ENCODE measurements at regions not wholly inside any gene's neighbourhood (a gene's known extent, or its start where the extent isn't known, plus 50 kb on each side); places are given as distances from the start of the nearest gene placed in this dataset.

DNA sequence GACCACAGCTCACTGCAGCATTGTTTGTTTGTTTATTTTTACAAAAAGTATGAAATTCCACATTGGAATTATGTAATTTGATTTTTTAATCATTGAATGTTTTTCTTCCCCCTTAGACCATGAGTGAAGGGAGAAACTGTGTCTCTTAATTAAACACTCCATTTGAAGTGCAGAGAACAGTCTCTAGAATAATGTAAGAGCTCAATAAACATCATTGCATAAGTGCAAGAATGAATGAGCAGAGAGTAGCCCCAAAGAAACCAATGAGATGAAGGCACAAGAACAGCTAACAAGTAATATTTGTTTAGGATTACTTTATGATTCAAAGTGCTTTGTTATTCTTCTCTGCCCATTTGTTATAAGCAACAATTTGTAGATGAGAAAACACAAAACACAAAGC is 921.3 kb upstream of the LCORL start:
- DNase-seq (ENCODE audit: low spot score), result no peak

DNA sequence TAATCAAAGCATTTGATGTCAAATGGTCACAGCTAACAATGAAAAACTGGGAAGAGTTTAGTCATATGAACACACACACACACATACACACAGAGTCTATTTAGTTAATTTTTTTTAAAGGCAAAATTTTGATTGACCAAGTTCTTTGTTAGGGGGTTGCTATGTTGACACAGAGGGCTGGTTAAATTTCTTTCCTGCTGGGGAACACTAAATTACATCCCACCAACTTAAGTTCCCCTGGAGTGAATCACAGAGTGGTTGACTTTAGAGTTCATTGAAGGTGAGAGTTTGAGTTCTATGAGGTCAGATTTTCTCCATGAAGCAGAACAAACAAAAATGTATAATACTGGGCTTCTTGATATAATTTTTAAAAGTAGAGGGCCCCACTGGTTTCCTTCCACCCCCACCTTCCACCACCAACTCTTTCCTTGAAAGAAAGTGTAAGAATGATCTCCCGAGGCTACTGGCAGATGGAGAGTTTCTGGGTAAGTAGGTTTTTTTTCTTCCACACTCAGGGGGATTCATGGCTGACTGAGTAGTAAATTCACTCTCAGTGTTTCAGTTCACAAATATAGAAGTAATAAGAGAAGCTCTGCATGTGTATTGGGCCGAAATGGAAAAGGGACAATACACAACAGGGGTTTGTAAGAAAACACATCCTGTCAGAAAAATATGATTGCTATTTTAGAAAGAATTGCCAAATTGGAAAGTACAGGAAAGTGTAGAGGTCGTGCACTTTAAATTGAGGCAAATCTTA is 917.0 kb upstream of the LCORL start:
- no peak for DNase-seq (ENCODE audit: low spot score)

DNA sequence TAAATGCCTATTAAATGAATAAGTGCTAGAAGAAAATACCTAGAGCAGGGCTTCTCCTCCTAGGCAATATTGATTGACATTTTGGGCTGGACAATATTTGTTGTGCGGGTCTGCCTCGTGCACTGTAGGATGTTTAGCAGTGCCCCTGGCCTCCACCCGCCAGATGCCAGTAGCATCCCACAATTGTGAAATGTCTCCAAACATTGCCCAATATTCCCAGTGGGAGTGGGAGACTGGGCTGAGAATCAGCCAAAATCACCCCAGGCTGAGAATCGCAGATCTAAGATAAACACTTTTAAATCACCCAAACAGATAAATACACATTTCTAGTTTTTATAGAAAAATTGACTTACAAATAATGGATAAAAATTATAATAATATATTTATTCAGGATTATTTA is 916.2 kb upstream of the LCORL start:
- no peak for DNase-seq (ENCODE audit: low spot score)

DNA sequence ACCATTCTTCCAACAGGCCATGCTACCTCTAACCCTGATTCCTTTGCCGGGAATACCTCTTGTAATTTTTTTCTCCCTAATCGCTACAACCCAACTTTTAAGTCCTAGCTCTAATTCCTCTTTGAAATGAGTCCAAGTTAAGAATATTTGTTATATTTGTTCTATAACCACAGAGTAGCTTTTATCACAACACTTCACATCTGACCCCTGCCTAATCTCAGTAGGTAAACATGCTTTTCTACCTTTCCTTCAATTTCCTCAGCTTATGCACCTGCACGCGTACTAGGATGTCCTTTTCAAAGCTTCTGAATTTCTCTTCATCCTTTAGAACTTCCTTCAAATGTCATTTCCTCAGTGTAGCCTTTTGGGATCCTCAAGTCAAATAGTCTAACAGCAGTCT is 915.5 kb upstream of the LCORL start:
- no peak for DNase-seq (ENCODE audit: low spot score)

DNA sequence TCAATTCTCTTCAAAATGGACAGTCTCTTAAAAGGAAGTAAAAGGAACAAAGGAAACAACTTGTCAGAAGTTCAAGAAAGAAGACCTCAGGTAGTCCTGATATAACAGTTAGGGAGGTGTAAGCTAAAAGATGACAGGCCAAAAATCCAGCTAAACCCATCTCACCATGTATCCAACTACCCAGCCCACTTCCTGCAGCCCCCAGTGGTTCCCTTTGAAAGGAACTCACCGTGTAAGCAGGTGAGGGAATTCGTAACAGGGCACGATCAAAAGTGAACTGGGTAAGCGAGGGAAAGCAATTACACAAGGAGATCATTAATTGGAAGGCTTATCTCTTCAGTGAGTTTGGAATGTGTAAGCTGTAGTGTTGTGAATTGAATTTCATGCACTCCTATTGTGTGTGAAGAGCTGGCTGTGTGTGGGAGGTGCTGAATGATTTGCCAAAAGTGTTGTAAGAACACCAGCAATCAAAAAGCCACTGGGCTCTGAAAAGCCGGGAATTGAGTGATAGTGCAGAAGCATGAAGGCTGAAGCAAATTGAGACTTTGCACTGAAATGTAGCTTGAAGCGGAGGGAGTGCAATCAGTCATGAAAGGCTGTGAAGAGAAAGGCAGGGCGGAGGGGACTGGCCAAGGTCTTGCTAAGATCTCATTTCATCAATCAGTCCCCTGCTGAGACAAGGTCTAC is 914.2 kb upstream of the LCORL start:
- no peak for DNase-seq (ENCODE audit: low spot score)

DNA sequence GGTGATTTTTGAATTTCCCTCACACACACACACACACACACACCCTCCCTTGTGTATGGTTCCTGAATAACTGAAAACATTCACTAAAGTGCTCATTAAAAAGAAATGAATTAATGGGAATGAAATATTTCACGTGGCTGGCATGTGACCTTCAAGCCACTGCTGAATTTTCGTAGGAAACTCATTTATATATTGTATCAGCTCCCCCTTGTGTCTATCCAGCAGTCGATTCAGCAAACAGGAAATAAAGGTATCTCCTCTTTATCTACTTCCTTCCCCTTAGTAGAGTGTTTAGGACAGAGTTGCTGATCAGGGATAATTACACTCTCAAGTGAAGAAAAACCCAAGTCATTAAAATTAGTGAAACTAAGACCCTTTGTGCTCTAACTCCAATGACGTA is 912.6 kb upstream of the LCORL start:
- no peak for DNase-seq (ENCODE audit: low spot score)

DNA sequence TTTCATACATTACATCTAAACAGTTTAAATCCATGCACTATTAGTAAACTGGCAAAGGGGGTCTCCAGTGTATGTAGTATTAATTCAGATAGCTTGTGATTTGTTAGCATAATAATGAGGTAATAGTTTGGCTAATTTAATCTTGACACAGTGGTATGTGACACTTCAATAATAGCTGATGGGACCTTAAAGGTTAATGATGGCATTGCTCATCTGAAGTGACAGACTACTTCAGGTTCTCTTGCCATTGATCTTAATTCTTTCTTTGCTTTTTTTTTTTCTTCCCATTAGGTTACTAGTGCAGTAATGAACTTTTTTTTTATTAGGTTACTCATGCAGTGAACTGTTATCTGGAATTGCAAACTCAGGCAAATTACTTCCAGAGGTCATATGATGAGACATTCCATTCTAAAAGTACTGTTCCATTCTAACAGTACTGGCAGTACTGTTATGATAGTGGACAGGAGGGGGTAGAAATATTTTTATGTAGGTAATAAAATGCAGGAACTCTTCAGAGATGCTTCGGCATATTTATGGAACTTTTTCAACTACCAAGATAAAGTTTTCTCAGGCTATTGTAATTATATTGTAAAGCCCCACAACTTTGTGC is 911.3 kb upstream of the LCORL start:
- no peak for DNase-seq (ENCODE audit: low spot score)

DNA sequence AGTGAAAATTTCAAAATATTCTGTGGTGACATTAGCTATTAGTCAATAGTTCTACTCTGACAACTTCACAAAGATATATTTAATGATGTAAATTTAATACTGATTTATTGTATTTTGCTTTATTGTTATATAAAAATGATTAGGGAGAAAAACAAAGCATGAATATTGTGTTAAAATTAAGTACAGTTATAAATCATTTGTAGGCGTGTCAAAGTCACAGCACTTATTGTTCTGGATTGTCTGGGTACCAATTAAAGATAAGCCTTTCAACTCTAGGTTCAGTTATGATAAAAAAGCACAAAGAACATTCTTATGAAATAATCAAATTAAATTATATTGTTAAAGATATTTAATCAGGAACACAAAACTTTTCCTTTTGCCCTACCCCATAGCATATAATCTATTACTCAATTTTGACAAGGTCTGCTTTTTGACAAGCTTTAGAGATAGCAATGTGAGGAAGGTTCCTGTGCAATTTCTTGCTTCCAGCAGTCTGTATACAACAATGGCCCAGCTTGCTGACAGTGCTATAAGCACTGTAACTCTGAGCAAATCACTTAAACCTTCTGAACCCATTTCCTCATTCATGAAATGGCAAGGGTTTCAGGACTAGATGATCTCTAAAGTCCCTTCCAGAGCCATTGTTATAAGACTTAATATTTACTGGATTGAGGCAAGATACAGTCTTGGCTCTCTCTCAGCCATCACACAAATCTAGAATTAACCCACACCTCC is 910.3 kb upstream of the LCORL start:
- DNase-seq (ENCODE audit: low spot score), result no peak

DNA sequence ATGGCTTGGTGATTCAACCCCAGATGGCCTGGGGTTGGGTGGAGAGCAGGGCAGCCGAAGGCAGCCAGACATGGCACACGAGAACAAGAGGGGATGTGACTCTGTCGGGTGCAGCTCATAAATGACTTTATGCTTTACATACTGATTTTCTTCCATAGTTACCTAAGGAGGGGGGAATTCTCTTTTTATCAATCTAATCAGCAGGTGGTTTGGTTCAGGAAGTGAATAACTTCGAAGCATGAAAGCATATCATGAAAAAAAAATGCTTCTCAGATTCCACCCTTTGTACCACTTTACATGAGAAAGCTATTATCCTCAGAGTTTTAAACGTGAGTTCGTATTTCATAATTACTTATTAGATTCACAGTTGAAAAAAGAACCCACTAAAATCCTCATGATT is 908.9 kb upstream of the LCORL start:
- DNase-seq (ENCODE audit: low spot score), result no peak

DNA sequence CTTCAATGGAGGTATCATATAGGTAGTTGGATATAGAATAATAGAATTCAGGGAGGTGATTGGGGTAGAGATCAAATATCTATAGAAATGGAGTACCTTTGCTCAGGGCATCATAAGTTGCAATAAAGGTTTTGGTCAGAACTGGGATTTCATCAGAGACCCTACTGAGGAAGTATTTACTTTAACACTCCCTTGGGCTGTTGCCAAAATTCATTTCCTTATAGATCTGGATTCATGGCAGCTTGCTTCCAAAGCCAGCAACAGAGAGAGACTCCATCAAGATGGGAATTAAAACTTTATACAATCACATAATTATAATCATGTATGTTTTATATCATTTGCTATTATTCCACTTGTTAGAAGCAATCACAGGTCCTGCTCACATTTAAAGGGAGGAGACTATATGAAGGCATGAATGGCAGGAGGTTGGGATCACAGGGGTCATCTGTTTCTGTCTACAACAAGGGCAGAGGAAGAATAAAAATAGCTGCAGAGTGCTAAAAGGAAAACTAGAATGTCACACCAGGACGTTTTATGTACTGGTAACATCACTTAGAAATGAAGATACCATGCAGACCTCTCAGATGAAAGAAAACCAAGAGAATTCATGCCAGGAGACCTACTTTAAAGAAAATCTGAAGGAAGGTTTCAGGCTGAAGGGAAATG is 902.1 kb upstream of the LCORL start:
- no peak for DNase-seq (ENCODE audit: low spot score)

DNA sequence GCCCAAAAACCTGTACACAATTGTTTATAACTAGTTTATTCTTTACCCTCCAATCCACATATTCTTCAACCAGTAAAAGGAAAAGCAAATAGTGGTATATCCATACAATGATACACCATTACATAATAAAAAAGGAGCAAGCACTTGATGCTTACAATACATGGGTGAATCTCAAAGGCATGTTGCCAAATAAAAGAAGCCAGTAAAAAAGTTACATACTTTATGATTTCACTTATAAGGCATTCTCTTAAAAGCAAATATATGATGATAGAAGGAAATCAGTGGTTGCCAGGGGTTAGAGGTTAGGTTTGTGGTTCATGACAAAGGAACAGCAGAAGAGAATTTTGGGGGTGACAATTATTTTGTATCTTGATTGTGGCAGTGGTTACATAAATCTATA is 896.1 kb upstream of the LCORL start:
- no peak for DNase-seq (ENCODE audit: low spot score)

DNA sequence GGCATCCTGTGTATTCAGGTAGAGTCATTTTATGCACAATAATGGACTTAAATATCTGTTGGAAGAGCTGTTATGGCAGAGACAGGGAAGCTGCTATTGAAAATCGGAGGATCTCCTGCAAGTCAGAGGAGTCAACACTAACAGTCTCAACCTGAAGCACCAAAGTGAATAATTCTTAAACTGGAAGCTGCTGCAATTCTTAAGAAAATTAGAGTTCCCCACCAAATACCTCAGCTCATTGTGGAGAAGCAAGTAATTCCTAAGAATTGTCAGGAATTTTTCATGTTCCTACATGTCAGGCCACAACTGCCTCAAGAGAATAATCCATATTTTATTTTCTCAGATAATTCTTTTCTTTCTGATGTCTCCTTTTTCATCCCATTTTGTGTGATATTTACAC is 892.6 kb upstream of the LCORL start:
- no peak for DNase-seq (ENCODE audit: low spot score)

DNA sequence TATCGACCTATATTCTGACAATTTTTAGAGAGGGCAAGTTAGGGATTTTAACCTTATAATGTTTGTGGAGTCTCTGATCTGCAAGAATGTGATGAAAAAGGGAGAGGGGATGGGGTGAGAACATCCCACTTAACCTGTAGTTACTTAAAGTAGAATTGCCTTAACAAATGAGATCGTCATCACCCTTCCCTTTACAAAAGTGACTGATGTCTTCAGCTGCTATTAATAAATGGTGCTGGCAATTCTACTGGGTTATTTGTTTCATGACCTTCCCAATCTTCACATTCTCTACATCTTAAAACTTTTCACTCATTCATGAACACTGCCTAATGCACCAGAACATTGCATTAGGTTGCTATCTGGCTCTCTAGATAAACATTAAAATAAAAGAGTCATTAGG is 873.4 kb upstream of the LCORL start:
- DNase-seq (ENCODE audit: low spot score), result no peak

DNA sequence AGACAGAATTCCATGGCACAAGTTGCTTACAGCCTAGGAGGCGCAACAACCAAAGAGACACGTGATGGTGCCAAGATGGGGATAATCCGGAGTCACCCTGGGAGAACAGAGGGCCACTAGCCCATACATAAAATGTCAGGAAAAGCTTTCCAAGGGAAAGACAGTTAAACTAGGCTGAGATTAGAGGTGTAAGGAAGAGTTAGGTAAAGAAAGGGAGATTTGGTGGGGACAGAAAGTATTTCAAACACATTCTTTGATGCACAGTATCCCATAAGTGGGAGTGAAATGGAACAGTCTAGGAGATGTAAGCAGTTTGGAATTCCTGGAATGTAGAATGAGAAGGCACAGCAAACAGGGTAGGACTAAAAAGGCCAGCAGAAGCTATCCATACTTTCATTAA is 860.9 kb upstream of the LCORL start:
- DNase-seq (ENCODE audit: low spot score), result peak; percentile 16

DNA sequence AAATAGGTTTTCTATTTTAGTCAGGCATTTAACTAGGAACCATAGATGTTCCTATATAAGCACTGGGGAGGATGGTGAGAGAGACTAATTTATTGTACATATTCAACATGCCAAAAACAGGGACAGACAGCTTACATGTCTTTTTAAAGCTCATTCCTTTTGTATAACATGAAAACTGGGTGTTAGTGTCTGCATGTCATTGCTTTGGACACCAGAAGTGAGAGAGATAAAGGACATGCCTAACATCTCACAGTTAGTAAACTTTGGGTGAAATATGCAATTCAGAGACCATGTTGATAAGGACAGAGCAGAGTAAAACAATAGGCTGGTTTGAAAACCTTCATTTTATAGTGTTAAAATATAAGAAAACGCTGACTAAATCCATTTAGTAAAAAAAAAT is 860.0 kb upstream of the LCORL start:
- DNase-seq (ENCODE audit: low spot score), result no peak

DNA sequence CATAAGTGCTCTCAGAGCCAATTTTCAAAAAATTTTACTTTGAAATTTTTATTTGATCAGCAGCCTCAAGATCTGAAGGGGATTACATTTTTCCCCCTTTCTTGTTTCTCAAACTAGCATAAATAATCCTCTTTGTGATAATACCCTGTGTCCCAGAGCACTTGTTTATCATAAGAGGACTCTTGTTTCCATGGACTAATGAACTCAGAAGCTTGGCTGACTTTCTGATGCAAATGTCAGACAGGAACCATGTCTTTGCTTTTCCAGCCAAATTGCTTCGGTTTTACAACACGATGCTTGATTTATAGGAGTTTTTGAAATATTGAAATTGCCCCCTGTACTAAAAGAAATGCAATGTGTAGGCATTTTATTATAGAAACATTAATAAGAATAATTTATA is 859.3 kb upstream of the LCORL start:
- no peak for DNase-seq (ENCODE audit: low spot score)

DNA sequence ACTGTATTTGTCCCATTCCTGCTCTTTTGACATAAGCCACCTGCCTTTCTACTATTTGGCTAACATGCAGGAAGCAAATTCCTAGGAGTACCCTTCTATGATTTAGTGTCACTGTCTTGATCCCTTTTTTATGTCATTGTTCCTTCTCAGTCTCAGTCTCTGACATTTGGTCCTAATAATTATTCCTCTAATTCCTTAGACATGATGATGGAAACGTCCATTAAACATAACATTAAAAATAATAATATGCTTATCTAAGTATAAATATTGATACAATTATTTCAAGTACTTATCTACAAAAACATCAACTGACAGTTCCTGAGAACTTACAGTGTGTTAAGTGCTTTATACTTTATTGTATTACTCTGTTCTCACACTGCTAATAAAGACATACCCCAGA is 857.0 kb upstream of the LCORL start:
- no peak for DNase-seq (ENCODE audit: low spot score)

DNA sequence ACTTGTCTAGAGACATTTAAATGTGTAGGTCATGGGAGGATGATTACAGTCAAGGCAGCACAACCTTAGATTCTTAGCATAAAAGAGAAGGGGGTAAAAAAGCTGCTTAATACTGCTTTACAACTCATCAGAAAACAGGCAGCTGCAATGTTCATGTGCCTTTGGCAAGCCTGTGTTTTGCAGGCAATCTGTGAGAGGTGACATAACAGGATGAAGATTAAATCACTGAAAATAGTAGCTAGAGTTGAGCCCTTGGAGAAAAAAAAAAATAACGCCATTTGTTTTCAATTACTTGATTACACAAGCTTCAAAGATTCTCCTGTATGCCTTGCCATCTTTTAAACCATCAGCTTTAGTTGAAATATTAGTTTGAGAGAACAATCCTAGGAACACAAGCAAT is 847.6 kb upstream of the LCORL start:
- no peak for DNase-seq (ENCODE audit: low spot score)

DNA sequence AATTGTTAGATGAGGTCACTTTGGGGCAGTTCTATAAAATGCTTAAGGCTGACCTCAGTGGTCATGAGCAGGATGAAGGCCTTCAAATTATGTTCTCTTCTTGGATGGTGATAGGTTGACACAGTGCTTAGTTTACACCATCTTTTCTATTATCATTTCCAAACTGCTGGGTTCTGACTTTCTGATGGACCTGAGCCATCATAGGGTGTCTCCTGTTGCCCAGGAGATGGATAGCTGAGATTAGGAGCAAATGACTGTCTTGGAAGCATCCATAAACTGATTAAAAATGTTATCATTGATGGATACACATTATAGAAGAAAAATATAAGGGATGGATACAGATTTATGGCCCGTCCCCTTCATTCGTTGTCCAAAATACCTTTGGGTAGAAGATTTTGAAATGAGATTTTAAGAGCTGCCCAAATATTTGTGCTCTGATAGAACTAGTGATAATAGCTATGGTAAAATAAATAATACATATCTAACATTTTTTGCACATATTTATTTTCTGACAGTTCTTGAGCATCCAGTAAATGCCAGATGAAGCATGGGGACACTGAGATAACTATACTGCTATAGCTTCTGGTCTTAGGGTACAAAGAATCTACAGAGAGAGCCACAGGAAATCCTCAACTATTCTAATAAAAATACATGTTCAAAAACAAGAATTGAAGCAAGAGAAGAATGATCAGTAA is 839.4 kb upstream of the LCORL start:
- no peak for DNase-seq (ENCODE audit: low spot score)

DNA sequence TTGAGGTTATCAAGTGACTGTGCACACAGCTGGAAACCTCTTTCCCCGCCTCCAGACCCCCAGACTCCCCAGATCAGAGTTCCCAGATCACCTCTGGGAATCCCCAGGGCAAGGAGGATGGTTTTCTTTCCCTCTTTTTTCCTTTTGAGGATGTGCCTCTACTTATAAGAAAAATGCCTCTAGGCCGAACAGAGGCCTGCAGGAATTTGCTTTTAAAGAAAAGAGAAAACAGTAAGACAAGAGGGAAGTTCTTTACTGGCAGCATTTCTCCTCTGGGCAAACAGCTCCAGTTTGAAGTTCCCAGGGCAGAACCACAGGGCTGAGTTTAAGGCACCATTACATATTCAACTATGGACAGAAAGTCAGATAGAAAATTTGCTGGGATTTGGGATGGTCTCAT is 837.9 kb upstream of the LCORL start:
- no peak for DNase-seq (ENCODE audit: low spot score)

DNA sequence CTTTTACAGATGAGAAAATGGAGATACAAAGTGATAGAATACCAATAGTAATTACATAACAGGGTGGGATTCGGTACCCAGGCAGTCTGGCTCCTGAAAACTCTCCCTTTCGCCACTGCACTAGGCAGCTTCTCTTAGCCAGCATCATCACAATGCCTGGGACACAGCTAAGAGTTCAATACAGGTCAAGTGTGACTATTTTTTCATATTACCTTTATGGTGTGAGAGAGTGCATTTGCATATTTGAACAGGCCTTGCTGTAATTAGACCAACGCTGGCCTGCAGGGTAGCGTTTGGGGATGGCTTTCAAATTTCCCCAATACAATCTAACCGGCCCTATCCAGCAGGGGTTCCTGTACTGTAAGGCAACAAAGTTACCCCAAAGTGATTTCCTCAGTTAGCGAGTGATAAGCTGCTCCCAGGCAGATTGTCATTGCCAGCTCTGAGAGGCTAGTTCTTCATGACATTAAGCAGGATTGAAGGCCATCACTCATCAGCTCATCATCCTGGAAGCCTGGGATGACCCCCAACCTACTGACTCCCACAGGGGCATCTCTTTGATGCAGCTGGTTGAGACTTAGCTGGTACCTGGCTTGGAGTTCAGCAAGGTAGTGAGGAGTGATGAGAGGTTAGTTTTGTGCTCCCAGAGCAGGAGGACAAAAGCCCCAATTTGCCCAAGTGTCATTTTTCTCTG is 836.8 kb upstream of the LCORL start:
- no peak for DNase-seq (ENCODE audit: low spot score)
